IMR-90 (cell line): ENCODE measurements at regions not wholly inside any gene's neighbourhood (a gene's known extent, or its start where the extent isn't known, plus 50 kb on each side); places are given as distances from the start of the nearest gene placed in this dataset.

Experiments
- ATAC-seq: fragments of 200-7000 bp; cut with Tn5 transposase; 2 replicates; pipeline ENCODE4 v1.9.1; 2020; ENCODE audit warnings: low read depth, mild to moderate bottlenecking, moderate library complexity
- BruUV-seq: library from RNA; stranded (reverse); fragments of 400-500 nt; replicated peaks from 2 replicates; lab custom pipeline; 2021; lab: Mats Ljungman, UMichigan
- CTCF ChIA-PET: fragments of 300-600 bp; formaldehyde crosslinking; extraction: SDS; loops from one replicate; lab custom pipeline; 2021; ENCODE audit warnings: antibody characterized with exemption; lab: Yijun Ruan, JAX
- POLR2A ChIA-PET: fragments of 300-600 bp; sonication (Branson Sonifier 250); formaldehyde crosslinking; loops from one replicate; lab custom pipeline; 2022; ENCODE audit warnings: antibody characterized with exemption; ENCODE audit not compliant: unreplicated experiment; lab: Charles Lee
- DNase-seq: peaks from one replicate; pipeline ENCODE4 v3.0.0; 2013
- H2AFZ ChIP-seq: replicated peaks from 2 replicates; pipeline ENCODE3; 2013; ENCODE audit warnings: low read length, mild to moderate bottlenecking; ENCODE audit not compliant: poor library complexity
- H2AK5ac ChIP-seq: 2 replicates; pipeline ENCODE4 v1.6.1; 2013; ENCODE audit warnings: low read depth, low read length, inconsistent platforms
- H2AK9ac ChIP-seq: replicated peaks from 2 replicates; pipeline ENCODE3; 2013; ENCODE audit warnings: mild to moderate bottlenecking, low read depth, low read length, moderate library complexity; ENCODE audit not compliant: poor library complexity
- H2BK120ac ChIP-seq: 2 replicates; pipeline ENCODE4 v1.6.1; 2013; ENCODE audit warnings: low read depth, low read length, inconsistent platforms
- H2BK15ac ChIP-seq: 3 replicates; pipeline ENCODE4 v1.6.1; 2013; ENCODE audit warnings: low read depth, low read length, inconsistent platforms
- H2BK20ac ChIP-seq: 2 replicates; pipeline ENCODE4 v1.6.1; 2013; ENCODE audit warnings: low read depth, mild to moderate bottlenecking, inconsistent platforms, low read length, moderate library complexity
- H2BK5ac ChIP-seq: 2 replicates; pipeline ENCODE4 v1.6.1; 2013; ENCODE audit warnings: mild to moderate bottlenecking, low read depth, low read length, inconsistent platforms; ENCODE audit not compliant: poor library complexity, severe bottlenecking
- H3K14ac ChIP-seq: replicated peaks from 2 replicates; pipeline ENCODE4 v1.6.1; 2013; ENCODE audit warnings: low read depth, low read length, inconsistent platforms
- H3K18ac ChIP-seq: 2 replicates; pipeline ENCODE4 v1.6.1; 2013; ENCODE audit warnings: low read depth, low read length, control low read depth
- H3K23ac ChIP-seq: 2 replicates; pipeline ENCODE4 v1.6.1; 2013; ENCODE audit warnings: low read depth, low read length, inconsistent platforms
- H3K27ac ChIP-seq: 2 replicates; pipeline ENCODE4 v1.5.1; 2013; ENCODE audit warnings: mild to moderate bottlenecking, control low read depth, low read length; ENCODE audit not compliant: insufficient read depth
- H3K27me3 ChIP-seq: 2 replicates; pipeline ENCODE4 v1.6.1; 2013; ENCODE audit warnings: low read length; ENCODE audit not compliant: control insufficient read depth, insufficient read depth
- H3K36me3 ChIP-seq: 2 replicates; pipeline ENCODE4 v1.6.1; 2013; ENCODE audit warnings: low read length, mixed read lengths; ENCODE audit not compliant: control insufficient read depth, insufficient read depth
- H3K4ac ChIP-seq: 2 replicates; pipeline ENCODE4 v1.6.1; 2013; ENCODE audit warnings: low read depth, low read length, inconsistent platforms
- H3K4me1 ChIP-seq: 2 replicates; pipeline ENCODE4 v1.6.1; 2013; ENCODE audit warnings: low read length, mixed read lengths; ENCODE audit not compliant: control insufficient read depth, insufficient read depth
- H3K4me2 ChIP-seq: 2 replicates; pipeline ENCODE4 v1.6.1; 2013; ENCODE audit warnings: low read depth, mild to moderate bottlenecking, control low read depth, low read length, moderate library complexity
- H3K4me3 ChIP-seq: 2 replicates; pipeline ENCODE4 v1.5.1; 2013; ENCODE audit warnings: low read depth, mild to moderate bottlenecking, control low read depth, low read length, moderate library complexity; ENCODE audit not compliant: insufficient read depth
- H3K56ac ChIP-seq: 2 replicates; pipeline ENCODE4 v1.6.1; 2013; ENCODE audit warnings: low read length, inconsistent platforms; ENCODE audit not compliant: insufficient read depth; ENCODE audit errors: extremely low read depth
- H3K79me1 ChIP-seq, 2 experiments: 2 replicates each; pipeline ENCODE4 v1.6.1; 2013; ENCODE audit warnings: low read length in 2 of 2, inconsistent platforms in 1 of 2, low read depth in 1 of 2
- H3K9ac ChIP-seq: 2 replicates; pipeline ENCODE4 v1.6.1; 2013; ENCODE audit warnings: low read depth, low read length, control low read depth
- H3K9me1 ChIP-seq: 2 replicates; pipeline ENCODE4 v1.6.1; 2013; ENCODE audit warnings: low read length, inconsistent platforms; ENCODE audit not compliant: insufficient read depth
- H3K9me3 ChIP-seq: 2 replicates; pipeline ENCODE4 v1.6.1; 2013; ENCODE audit warnings: low read length; ENCODE audit not compliant: control insufficient read depth, insufficient read depth
- H4K20me1 ChIP-seq: 2 replicates; pipeline ENCODE4 v1.6.1; 2013; ENCODE audit warnings: low read length, inconsistent platforms; ENCODE audit not compliant: insufficient read depth
- H4K5ac ChIP-seq: 2 replicates; pipeline ENCODE4 v1.6.1; 2013; ENCODE audit warnings: mild to moderate bottlenecking, low read depth, low read length, control low read depth
- H4K8ac ChIP-seq, 2 experiments: 2 replicates each; pipeline ENCODE4 v1.6.1; 2013; ENCODE audit warnings: low read depth in 2 of 2, low read length in 2 of 2, control low read depth in 1 of 2, inconsistent platforms in 1 of 2
- H4K91ac ChIP-seq: 2 replicates; pipeline ENCODE4 v1.6.1; 2013; ENCODE audit warnings: low read depth, low read length, inconsistent platforms; ENCODE audit not compliant: insufficient read depth
- BHLHE40 ChIP-seq: fragments of 150-350 bp; IDR thresholded peaks from 2 replicates; pipeline ENCODE4 v1.6.1; 2016; ENCODE audit warnings: mild to moderate bottlenecking, low read depth, low read length
- CTCF ChIP-seq: conservative IDR thresholded peaks from 2 replicates; pipeline ENCODE4 v1.5.1; 2012; ENCODE audit warnings: mild to moderate bottlenecking, low read depth, low read length, improper control_type of control experiment
- ELK1 ChIP-seq: fragments of 150-350 bp; IDR thresholded peaks from 2 replicates; pipeline ENCODE4 v1.6.1; 2016; ENCODE audit warnings: low read depth, mild to moderate bottlenecking, low read length, moderate library complexity, borderline replicate concordance
- FOS ChIP-seq: fragments of 150-350 bp; IDR thresholded peaks from 2 replicates; pipeline ENCODE4 v1.6.1; 2016; ENCODE audit warnings: low read depth, low read length
- MAFK ChIP-seq: IDR thresholded peaks from 2 replicates; pipeline ENCODE4 v1.6.1; 2012; ENCODE audit warnings: low read depth, low read length, improper control_type of control experiment
- MAZ ChIP-seq: IDR thresholded peaks from 2 replicates; pipeline ENCODE4 v1.6.1; 2012; ENCODE audit warnings: low read depth, mild to moderate bottlenecking, low read length, improper control_type of control experiment, moderate library complexity, borderline replicate concordance
- MXI1 ChIP-seq: IDR thresholded peaks from 2 replicates; pipeline ENCODE4 v1.6.1; 2012; ENCODE audit warnings: low read depth, mild to moderate bottlenecking, low read length, moderate library complexity, borderline replicate concordance
- NFE2L2 ChIP-seq: fragments of 150-350 bp; IDR thresholded peaks from 2 replicates; pipeline ENCODE4 v1.6.1; 2016; ENCODE audit warnings: low read depth, mild to moderate bottlenecking, low read length
- POLR2A ChIP-seq: IDR thresholded peaks from 2 replicates; pipeline ENCODE4 v1.6.1; 2012; ENCODE audit warnings: mild to moderate bottlenecking, low read depth, low read length
- RAD21 ChIP-seq: IDR thresholded peaks from 2 replicates; pipeline ENCODE4 v1.6.1; 2012; ENCODE audit warnings: low read length, improper control_type of control experiment
- RFX5 ChIP-seq: IDR thresholded peaks from 2 replicates; pipeline ENCODE4 v1.8.0; 2012; ENCODE audit warnings: low read depth, mild to moderate bottlenecking, low read length, moderate library complexity
- SMC3 ChIP-seq: fragments of 150-350 bp; IDR thresholded peaks from 2 replicates; pipeline ENCODE4 v1.6.1; 2016; ENCODE audit warnings: low read depth, mild to moderate bottlenecking, antibody characterized with exemption, low read length, moderate library complexity
- WGBS, 2 experiments: methylation state at CpG; one replicate each; pipeline versions ENCODE4 v1.1.5 to v1.1.7; 2013; ENCODE audit warnings: missing lambda C conversion rate in 2 of 2; ENCODE audit not compliant: insufficient read length in 1 of 2; ENCODE audit errors: extremely low coverage in 2 of 2; 5-methylcytosine and 5-hydroxymethylcytosine counted together
- dilution Hi-C: fragments of 300-500 bp; cut with HindIII; formaldehyde crosslinking; loops from one replicate; pipeline ENCODE4 v1.14.3; 2018; ENCODE audit warnings: low sequenced_read_pairs; ENCODE audit not compliant: unreplicated experiment
- in situ Hi-C: fragments of 300-500 bp; cut with MboI; formaldehyde crosslinking; loops from 3 replicates; pipeline ENCODE4 v1.14.3; 2019; ENCODE audit warnings: low sequenced_read_pairs, inconsistent platforms, mixed read lengths
- intact Hi-C: fragments of 100-400 bp; cut with micrococcal nuclease; formaldehyde crosslinking; loops from 2 replicates; pipeline ENCODE4 v1.10.0; 2022

- CTCF ChIA-PET, result no interaction called here
- no peak overlapping the region for H3K27ac ChIP-seq
- in situ Hi-C loops (no loop called here), dilution Hi-C loops (no loop called here), intact Hi-C loops (no loop called here)
- no peak overlapping the region for H3K23ac ChIP-seq
- WGBS, 2 experiments, result 15% methylated on average over 5 of the region's 5 CpGs; no CpG with 5 or more reads in 1 of the 2 experiments
- H3K79me1 ChIP-seq, result no peaks in the 10 kb centered on the region
- no peak overlapping the region for H3K4ac ChIP-seq
- no peaks in the 10 kb centered on the region for H3K4me1 ChIP-seq
- no peak overlapping the region for H2BK15ac ChIP-seq
- no peak for DNase-seq
- no peaks in the 10 kb centered on the region for H4K20me1 ChIP-seq
- TF ChIP-seq NFE2L2 (no peak), RAD21 (no peak), MXI1 (no peak), BHLHE40 (no peak), MAFK (no peak), POLR2A (no peak), ELK1 (no peak), RFX5 (no peak), MAZ (no peak), SMC3 (no peak), FOS (no peak), CTCF (no peak)
- H3K27me3 ChIP-seq, result no peaks in the 10 kb centered on the region
- no peak overlapping the region for H4K91ac ChIP-seq
- no peak overlapping the region for H2AFZ ChIP-seq
- POLR2A ChIA-PET, result no interaction called here
- H3K9me3 ChIP-seq, result peaks cover 4% of the 10 kb centered on the region; the same call in 1 of the 2 replicates
- H2BK5ac ChIP-seq, result no peak overlapping the region
- H3K4me3 ChIP-seq, result no peak overlapping the region
- H4K5ac ChIP-seq, result no peak overlapping the region
- H3K56ac ChIP-seq, result no peak overlapping the region
- no peak for ATAC-seq
- no peaks in the 10 kb centered on the region for H3K36me3 ChIP-seq
- H4K8ac ChIP-seq, result no peak overlapping the region
- H2AK9ac ChIP-seq, result no peak overlapping the region
- H2AK5ac ChIP-seq, result no peak overlapping the region
- H3K9me1 ChIP-seq, result no peaks in the 10 kb centered on the region
- no peak overlapping the region for H3K18ac ChIP-seq
- no peak overlapping the region for H3K4me2 ChIP-seq
- no peak overlapping the region for H3K14ac ChIP-seq
- BruUV-seq, result no TSS peak
- H2BK20ac ChIP-seq, result no peak overlapping the region
- no peak overlapping the region for H2BK120ac ChIP-seq
- no peak overlapping the region for H3K9ac ChIP-seq
Measured at GRCh38 chr10:120741396-120741795, 109.8 kb upstream of the WDR11 start.
